UCSD-AML1 (cell line): ENCODE measurements at regions not wholly inside any gene's neighbourhood (a gene's known extent, or its start where the extent isn't known, plus 50 kb on each side); places are given as distances from the start of the nearest gene placed in this dataset.

ENCODE experiments used
- DNase-seq: peaks from one replicate; lab custom pipeline; 2025; ENCODE audit not compliant: unreplicated experiment; lab: John Stamatoyannopoulos, UW

DNA sequence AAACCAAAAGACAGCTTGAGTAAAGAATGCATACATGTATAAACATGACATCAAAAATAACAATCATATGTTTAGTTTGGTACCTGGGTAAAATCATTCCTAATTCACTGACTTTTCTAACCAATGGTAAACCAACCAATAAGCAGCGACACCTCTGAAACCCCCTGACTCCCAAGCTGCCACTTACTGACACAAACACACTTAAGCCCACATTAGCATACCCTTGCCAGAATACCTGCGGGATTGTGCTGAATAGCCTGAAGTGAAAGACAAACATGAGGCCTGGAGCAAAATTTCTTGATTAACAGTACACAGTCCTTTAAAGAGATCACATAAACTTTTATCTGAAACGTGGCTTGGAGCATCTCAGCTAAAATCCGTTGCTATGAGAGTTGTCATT lies 902.9 kb downstream of the TMEM182 start:
- DNase-seq: no peak

DNA sequence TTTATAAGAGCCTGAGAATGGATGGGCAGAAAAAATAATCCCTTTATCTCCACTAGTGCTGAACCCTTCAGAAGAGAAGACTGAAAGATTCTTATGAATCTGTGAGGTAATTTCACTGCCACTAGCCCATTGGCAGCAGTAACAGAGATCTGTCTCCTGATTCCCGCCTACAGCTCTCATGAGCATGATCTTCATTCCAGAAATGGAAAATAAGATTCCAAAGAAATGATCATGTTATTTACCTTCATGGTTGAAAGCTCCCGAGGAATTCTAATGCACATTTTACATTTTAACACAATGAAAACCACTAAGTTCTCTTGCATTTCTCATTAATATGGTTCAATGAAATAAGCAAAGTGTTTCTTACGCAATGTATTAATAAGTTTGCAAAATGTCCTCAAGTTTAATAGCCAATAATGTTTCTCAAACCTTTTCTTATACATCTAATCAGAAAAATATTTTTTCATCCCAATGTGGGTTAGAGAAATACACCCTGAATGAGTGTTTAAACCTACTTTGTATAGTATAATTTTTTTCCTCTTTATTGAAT lies 905.6 kb downstream of the TMEM182 start:
- DNase-seq: no peak

DNA sequence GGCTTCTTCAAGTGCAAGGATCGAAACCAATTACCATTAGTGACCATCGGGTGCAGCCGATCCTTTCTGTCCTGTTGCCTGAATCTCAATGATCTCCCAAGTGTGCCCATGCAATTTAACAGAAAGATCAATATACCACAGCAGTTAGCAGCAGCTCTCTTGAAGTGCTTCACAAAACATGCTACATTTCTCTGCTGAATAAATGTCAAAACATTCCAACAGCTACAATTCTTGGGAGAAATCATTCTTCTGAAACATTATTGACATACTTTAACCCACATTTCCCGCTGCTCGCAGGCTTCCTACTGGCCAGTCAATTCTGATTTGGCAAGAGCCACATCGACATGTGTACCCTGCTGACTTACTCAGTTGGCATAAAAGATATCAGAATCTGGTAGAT lies 907.7 kb downstream of the TMEM182 start:
- no peak for DNase-seq
